K562 (cell line): ENCODE measurements at regions not wholly inside any gene's neighbourhood (a gene's known extent, or its start where the extent isn't known, plus 50 kb on each side); places are given as distances from the start of the nearest gene placed in this dataset.

ENCODE experiments used
- ARID1B ChIP-seq: fragments of 450-650 bp; IDR thresholded peaks from 2 replicates; pipeline ENCODE4 v1.6.1; 2016; ENCODE audit warnings: antibody characterized with exemption, mild to moderate bottlenecking, inconsistent platforms
- C11orf30 ChIP-seq: fragments of 450-650 bp; IDR thresholded peaks from 2 replicates; pipeline ENCODE4 v1.6.1; 2016; ENCODE audit warnings: low read depth, mild to moderate bottlenecking
- CTCF ChIP-seq, 3 experiments: IDR thresholded peaks in 2 of 3; conservative IDR thresholded peaks in 1 of 3; 2 replicates each; pipeline ENCODE4 v1.5.1; 2011 to 2012; ENCODE audit warnings: low read length in 3 of 3, mild to moderate bottlenecking in 3 of 3, control low read depth in 2 of 3, improper control_type of control experiment in 1 of 3, inconsistent platforms in 1 of 3, low read depth in 1 of 3, mixed read lengths in 1 of 3, moderate library complexity in 1 of 3; ENCODE audit not compliant: insufficient read depth in 2 of 3
- NRF1 ChIP-seq, 2 experiments: fragments of 450-650 bp; IDR thresholded peaks in 1 of 2; conservative IDR thresholded peaks in 1 of 2; 2 replicates each; pipeline ENCODE4 v1.6.1; 2014; ENCODE audit warnings: mild to moderate bottlenecking in 2 of 2
- POLR2AphosphoS5 ChIP-seq: IDR thresholded peaks from 2 replicates; pipeline ENCODE4 v1.6.1; 2011; ENCODE audit warnings: mild to moderate bottlenecking, low read depth, low read length, moderate library complexity; ENCODE audit not compliant: control insufficient read depth, insufficient read depth
- POLR3G ChIP-seq: IDR thresholded peaks from 2 replicates; pipeline ENCODE4 v1.6.1; 2011; ENCODE audit not compliant: insufficient read length, insufficient replicate concordance; ENCODE audit errors: extremely low read depth
- SMC3 ChIP-seq: conservative IDR thresholded peaks from 2 replicates; pipeline ENCODE4 v1.6.1; 2011; ENCODE audit warnings: low read depth, low read length, improper control_type of control experiment; ENCODE audit not compliant: insufficient read depth
- TAF1 ChIP-seq: IDR thresholded peaks from 2 replicates; pipeline ENCODE4 v1.6.1; 2011; ENCODE audit warnings: mild to moderate bottlenecking, low read length, moderate library complexity; ENCODE audit not compliant: insufficient read depth, control insufficient read depth, severe bottlenecking; ENCODE audit errors: extremely low read depth
- TAF15 ChIP-seq: fragments of 200-400 bp; formaldehyde crosslinking; IDR thresholded peaks from 2 replicates; pipeline ENCODE4 v1.6.1; 2017; ENCODE audit warnings: mild to moderate bottlenecking, low read depth, low read length, moderate library complexity
- TCFL5 ChIP-seq: fragments of 250-450 bp; sonication (Bioruptor Pico); conservative IDR thresholded peaks from 2 replicates; pipeline ENCODE4 v1.6.1; 2021; ENCODE audit warnings: mild to moderate bottlenecking, moderate library complexity, matching md5 sums
- TGIF2 ChIP-seq: sonication (generic); formaldehyde crosslinking; IDR thresholded peaks from 2 replicates; pipeline ENCODE4 v1.8.1; 2022; ENCODE audit warnings: mild to moderate bottlenecking, missing genetic modification reagents, moderate library complexity
- USF1 ChIP-seq: sonication (generic); formaldehyde crosslinking; IDR thresholded peaks from 2 replicates; pipeline ENCODE4 v1.9.0; 2022; ENCODE audit warnings: mild to moderate bottlenecking, missing genetic modification reagents
- TF ChIP-seq, protein P1 (sequence below): sonication (generic); formaldehyde crosslinking; IDR thresholded peaks from 2 replicates; pipeline ENCODE4 v1.8.0; 2022; ENCODE audit warnings: mild to moderate bottlenecking, missing genetic modification reagents

DNA sequence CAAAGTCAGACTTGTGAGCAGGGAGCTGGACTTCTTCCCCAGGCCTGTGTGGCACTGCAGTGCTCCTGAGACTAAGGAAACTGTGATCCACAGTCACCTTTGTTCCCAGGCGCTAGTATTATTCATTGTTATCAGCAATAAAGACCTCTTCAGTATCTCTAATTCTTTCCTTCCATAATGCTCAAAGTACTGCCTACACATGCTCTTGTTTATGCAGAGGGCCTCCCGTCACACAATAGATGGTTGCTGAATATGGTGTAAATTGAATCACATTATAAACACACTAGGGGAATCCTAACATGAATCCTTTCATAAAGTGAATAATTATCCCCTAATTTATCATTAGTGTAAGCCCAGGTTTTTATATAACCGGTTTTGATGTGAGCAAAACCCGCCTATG is 493.3 kb downstream of the BUD13 start:
- no peak for TF ChIP-seq USF1 (CRISPR knock-in tag)
- TF ChIP-seq POLR3G: no peak
- no peak for TF ChIP-seq TCFL5 (CRISPR knock-in tag)
- TF ChIP-seq ARID1B: no peak
- TF ChIP-seq C11orf30: no peak
- no peak for TF ChIP-seq CTCF (IDR thresholded peaks at IDR 0.05 in 2 of 3, conservative IDR thresholded peaks at IDR 0.05 in 1 of 3; ENCODE audit: insufficient read depth in 2 of 3, low read depth in 1 of 3, low read length in 3 of 3)
- no peak for TF ChIP-seq TGIF2 (CRISPR knock-in tag)
- TF ChIP-seq SMC3: no peak
- no peak for TF ChIP-seq NRF1 (conservative IDR thresholded peaks at IDR 0.05 in 1 of 2, IDR thresholded peaks at IDR 0.05 in 1 of 2)
- TF ChIP-seq POLR2AphosphoS5: no peak
- TF ChIP-seq TAF1: no peak
- no peak for TF ChIP-seq TAF15
- TF ChIP-seq, protein P1, sequence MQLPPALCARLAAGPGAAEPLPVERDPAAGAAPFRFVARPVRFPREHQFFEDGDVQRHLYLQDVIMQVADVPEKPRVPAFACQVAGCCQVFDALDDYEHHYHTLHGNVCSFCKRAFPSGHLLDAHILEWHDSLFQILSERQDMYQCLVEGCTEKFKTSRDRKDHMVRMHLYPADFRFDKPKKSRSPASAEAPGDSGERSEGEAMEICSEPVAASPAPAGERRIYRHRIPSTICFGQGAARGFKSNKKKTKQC: no peak
